Skeletal muscle cell (primary cell): ENCODE measurements at regions not wholly inside any gene's neighbourhood (a gene's known extent, or its start where the extent isn't known, plus 50 kb on each side); places are given as distances from the start of the nearest gene placed in this dataset.
A peak's percentile ranks its signal among the peaks of the same experiment; 100 is the strongest.

Source experiments
- DNase-seq: peaks from one replicate; pipeline ENCODE4 v3.0.0-alpha.2; 2010; ENCODE audit warnings: low read depth
- H3K4me3 ChIP-seq: 2 replicates; pipeline ENCODE4 v1.5.1; 2011; ENCODE audit warnings: low read depth, mild to moderate bottlenecking, control low read depth, low read length, moderate library complexity

- no peak overlapping the region for H3K4me3 ChIP-seq
These were observed 295.9 kb upstream of the ATP2B1 start for GRCh38 chr12:90004319-90005074.

DNA sequence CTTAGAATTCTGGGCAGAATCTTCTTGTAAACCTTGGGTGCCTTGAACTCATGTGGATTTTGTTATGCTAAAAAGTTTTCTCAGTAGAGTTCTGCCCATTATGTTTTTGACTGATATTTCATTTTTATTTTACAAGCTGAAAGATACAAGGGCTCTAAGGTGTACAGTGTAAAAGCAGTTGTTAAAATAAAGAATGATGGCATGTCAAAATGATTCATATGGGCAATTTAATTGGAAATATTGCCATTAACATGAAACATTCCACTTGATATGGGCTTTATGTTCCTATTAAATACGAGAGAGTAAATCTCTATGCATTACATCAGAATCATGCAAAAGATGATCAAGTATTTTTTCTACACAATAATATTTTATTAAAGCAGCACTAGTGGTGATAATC lies 295.1 kb upstream of the ATP2B1 start:
- no peak for DNase-seq
- H3K4me3 ChIP-seq = no peak overlapping the region

More at GRCh38 chr12:90004319-90005074, 295.9 kb upstream of the ATP2B1 start:
- DNase-seq = no peak

DNA sequence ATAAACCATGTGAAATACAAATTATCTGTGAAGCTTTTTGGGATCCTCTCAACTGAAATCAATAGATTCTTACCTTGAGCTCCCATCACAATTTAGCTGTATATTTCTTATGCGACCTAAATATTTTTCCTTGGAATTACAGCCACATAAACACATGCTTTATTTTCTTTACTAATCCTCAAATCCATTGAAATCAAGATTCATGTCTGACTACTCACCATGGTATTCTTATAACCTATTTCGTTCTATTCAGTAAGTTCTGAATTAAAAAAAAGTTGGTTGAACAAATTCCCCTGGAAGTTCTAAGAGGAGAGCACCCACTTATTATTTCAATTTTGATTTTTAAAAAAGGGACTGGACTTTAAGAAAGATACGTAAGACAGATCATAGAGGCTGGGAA lies 292.1 kb upstream of the ATP2B1 start:
- DNase-seq = no peak
- H3K4me3 ChIP-seq = no peak overlapping the region

DNA sequence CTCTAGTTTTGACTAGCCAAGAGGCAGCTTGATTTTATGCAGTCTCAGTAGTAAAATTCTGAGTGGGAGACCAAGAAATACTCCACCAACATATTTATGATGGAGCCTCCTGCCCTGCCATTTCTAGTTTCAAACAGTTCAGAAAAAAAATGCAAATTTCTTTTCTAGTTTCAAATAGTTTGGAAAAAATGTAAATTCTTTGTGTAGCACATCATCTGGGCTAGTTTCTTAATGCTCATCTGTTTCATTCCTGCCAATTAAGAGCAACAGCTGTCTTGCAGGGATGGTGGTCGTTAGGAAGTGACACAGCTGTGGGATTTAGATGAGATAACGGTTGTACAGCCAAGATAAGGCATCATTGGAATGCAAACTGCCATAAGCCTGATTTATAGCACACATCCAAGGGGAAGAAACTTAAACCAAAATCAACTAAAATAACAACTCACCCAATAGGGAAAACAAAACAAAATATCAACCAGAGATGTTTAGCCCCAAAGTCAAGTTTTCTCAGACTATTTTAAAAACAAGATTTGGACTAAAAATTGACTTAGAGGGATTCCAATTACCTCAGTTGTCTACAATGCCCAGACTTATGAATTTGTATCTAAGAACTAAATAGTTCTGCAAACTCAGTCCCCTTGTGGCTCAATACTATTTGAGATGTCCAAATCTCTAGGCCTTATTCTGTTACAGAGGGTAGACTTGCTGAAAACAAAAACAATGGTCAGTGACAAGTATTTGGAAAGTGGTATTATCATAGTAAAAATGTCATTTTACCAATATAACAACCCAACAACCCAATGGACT lies 291.3 kb upstream of the ATP2B1 start:
- DNase-seq = no peak
- H3K4me3 ChIP-seq = no peak overlapping the region

- no peak overlapping the region for H3K4me3 ChIP-seq
- DNase-seq = no peak
These were observed 287.2 kb upstream of the ATP2B1 start for GRCh38 chr12:89995870-89996269.

- no peak for DNase-seq
- no peak overlapping the region for H3K4me3 ChIP-seq
These were observed 286.3 kb upstream of the ATP2B1 start for GRCh38 chr12:89994911-89995310.

GRCh38 chr12:89993632-89994031 lies 285.0 kb upstream of the ATP2B1 start:
- no peak for DNase-seq
- no peak overlapping the region for H3K4me3 ChIP-seq

GRCh38 chr12:89992668-89993451 lies 284.2 kb upstream of the ATP2B1 start:
- no peak overlapping the region for H3K4me3 ChIP-seq
- DNase-seq = no peak

GRCh38 chr12:89991807-89992590 lies 283.4 kb upstream of the ATP2B1 start:
- DNase-seq = no peak
- no peak overlapping the region for H3K4me3 ChIP-seq

DNA sequence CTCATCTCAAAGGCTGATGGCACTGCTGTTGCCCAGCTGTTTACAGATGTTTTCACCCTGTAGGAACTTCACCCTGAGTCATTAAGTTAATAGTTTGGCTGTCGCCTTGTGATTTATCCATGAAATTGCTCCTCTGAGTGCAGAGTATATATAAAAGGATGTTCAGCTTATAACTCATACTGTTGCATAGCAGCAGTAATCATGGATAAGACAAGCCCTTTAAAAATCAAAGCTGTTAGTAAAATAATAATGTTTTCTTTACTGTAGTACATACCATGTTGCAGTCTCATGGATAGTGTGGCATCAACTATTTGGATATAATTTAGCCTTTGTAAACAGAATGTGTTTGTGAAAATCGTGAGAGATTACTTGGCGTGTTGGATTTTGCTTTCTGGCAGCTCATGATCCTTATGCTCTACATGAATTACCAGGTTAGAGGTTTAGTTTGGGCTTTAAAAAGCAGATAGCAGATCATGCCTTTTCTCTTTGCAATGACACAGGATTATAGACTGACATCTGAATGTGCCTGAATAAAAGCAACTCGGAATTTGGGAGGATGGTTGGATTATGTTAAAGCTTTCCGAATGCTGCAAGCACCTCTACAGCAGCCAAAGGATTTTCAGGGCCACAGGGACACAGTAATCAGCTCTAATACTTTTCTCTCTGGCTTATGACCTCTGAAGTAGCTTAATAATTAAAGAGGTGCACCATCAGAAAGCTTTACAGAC lies 279.7 kb upstream of the ATP2B1 start:
- H3K4me3 ChIP-seq = no peak overlapping the region
- DNase-seq = no peak

DNA sequence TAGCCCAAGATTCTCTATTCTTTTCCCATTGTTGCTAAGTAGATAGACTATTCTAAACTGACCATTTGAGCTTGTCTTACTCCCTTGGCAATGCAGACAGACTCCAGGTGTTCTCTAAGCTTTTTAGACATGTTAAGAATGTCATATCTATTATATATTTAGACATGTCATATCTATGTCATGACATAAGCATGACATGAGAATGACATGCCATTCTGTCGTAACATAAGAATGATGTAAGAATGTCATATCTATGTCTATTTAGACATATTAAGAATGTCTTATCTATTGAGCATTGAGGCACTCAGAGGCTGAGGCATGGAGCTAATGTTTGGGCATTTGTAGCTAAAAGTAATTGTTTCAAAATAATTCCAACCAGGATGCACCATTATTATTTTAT lies 277.3 kb upstream of the ATP2B1 start:
- DNase-seq = no peak
- H3K4me3 ChIP-seq = no peak overlapping the region

DNA sequence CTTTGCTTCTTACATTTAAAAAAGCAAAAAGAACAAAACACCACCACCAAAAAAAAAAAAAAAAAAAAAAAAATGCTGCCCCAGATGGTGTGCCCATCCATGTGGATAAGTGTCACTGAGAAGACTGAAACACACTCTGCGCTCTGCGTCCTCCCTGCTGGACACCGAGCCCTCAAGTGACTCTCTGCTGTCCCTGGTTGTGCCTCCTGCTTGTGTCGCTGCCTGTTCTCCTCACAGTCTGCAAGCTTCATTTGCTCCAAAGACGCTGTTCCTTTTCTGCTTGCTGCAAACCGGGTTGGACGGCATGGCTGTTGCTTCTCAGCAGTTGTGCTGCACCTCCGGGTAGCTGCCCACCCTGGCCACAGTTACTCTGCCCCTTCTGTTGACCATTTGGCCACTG lies 276.2 kb upstream of the ATP2B1 start:
- no peak overlapping the region for H3K4me3 ChIP-seq
- DNase-seq = no peak

DNA sequence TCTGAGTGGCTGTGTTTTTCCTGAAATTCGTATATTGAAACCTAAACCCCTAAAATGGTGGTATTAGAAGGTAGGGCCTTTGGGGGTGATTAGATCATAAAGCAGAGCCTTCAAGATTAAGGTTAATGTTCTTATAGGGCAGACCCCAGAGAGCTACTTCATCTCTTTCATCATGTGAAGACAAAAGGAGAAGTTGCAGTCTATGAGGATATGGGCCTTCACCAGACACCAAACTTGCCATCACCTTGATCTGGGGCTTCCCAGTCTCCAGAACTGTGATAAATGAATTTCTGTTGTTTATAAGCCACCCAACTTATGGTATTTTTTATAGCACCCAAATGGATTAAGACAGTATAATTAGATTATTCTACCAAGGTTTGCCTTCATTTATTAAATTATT lies 275.0 kb upstream of the ATP2B1 start:
- no peak for DNase-seq

GRCh38 chr12:89980236-89980635 lies 271.6 kb upstream of the ATP2B1 start:
- DNase-seq = peak; percentile 58

More for the DNA sequence above, 275.0 kb upstream of the ATP2B1 start:
- no peak overlapping the region for H3K4me3 ChIP-seq

DNA sequence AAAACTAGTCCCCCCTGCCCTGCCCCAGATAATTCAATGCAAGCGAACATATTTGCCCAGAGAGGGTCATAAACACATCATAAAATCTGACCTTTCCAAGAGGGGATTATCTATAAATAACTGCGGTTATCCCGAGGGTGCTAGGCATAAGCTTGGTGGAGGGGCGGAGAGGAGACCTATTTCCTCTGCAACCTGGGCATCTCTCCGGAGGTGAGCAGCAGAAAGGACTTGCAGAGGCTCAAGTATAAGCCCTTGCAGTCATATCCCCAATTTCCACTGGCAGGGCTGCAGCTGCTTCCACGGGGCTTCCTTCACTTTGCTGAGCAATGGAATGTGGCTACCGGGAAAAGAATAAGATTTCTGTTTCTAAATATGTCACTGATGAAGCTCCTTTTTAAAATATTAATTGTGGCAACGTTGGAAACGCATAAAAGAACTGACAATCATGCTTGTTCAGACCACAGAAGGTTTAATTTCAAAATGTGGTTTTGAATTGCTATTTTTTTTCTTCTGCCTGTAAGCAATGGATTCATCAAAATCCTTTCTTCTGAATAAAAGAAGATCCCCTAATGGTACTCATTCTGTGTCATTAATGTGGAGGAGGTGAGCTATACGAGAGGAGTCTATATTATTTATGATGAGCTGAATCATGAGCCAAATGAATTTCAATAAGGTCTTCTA lies 268.9 kb upstream of the ATP2B1 start:
- no peak for DNase-seq
- H3K4me3 ChIP-seq = no peak overlapping the region

More at GRCh38 chr12:89980236-89980635, 271.6 kb upstream of the ATP2B1 start:
- no peak overlapping the region for H3K4me3 ChIP-seq

GRCh38 chr12:89976866-89977265 lies 268.2 kb upstream of the ATP2B1 start:
- no peak for DNase-seq
- no peak overlapping the region for H3K4me3 ChIP-seq

GRCh38 chr12:89975574-89975973 lies 266.9 kb upstream of the ATP2B1 start:
- no peak overlapping the region for H3K4me3 ChIP-seq
- no peak for DNase-seq

DNA sequence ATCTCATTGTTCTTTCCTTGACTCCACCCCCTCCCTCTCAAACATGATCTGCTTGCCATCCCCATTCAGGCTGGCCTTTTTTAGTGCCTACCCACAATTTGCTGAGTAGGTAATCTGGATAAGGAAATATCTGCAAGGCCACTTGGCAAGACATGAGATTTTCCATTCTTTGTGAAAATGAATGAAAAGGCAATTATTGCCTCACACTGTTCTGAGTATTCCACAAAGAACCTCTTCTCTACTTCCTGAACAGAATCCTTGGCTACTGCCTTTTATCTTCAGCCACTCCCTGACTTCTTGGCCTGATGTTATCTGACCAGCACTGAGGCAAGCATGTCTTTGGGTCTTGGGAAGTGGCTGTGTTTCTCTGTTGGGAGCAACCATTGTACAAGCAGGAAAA lies 263.2 kb upstream of the ATP2B1 start:
- no peak overlapping the region for H3K4me3 ChIP-seq
- no peak for DNase-seq
